ENCODE measurements at regions not wholly inside any gene's neighbourhood (a gene's known extent, or its start where the extent isn't known, plus 50 kb on each side); places are given as distances from the start of the nearest gene placed in this dataset.
"Not testable (repeated sequence)": the region's sequence is repeated elsewhere in the genome, so short reads cannot be mapped to it uniquely, and the experiment has no call there.

- no peak for DNase-seq (ENCODE audit: low read depth)
These were observed 280.9 kb downstream of the RAP2B start for GRCh38 chr3:153442799-153443487.

- DNase-seq (ENCODE audit: low read depth): no peak
These were observed 281.9 kb downstream of the RAP2B start for GRCh38 chr3:153443961-153444360.

GRCh38 chr3:153445817-153446216 is 283.8 kb downstream of the RAP2B start:
- DNase-seq (ENCODE audit: low read depth): no peak

GRCh38 chr3:153448151-153448829 is 286.3 kb downstream of the RAP2B start:
- no peak for DNase-seq (ENCODE audit: low read depth)

GRCh38 chr3:153456833-153457545 is 295.0 kb downstream of the RAP2B start:
- no peak for DNase-seq (ENCODE audit: low read depth)

- DNase-seq (ENCODE audit: low read depth): no peak
These were observed 296.9 kb downstream of the RAP2B start for GRCh38 chr3:153458881-153459280.

- no peak for DNase-seq (ENCODE audit: low read depth)
These were observed 300.5 kb downstream of the RAP2B start for GRCh38 chr3:153462545-153462944.

GRCh38 chr3:153463895-153464294 is 301.9 kb downstream of the RAP2B start:
- no peak for DNase-seq (ENCODE audit: low read depth)

GRCh38 chr3:153469162-153469561 is 307.1 kb downstream of the RAP2B start:
- no peak for DNase-seq (ENCODE audit: low read depth)

- DNase-seq (ENCODE audit: low read depth): no peak
These were observed 322.8 kb downstream of the RAP2B start for GRCh38 chr3:153484842-153485241.

GRCh38 chr3:153495422-153495821 is 333.4 kb downstream of the RAP2B start:
- no peak for DNase-seq (ENCODE audit: low read depth)

GRCh38 chr3:153502682-153503081 is 340.7 kb downstream of the RAP2B start:
- DNase-seq (ENCODE audit: low read depth): no peak

GRCh38 chr3:153503873-153504272 is 341.8 kb downstream of the RAP2B start:
- no peak for DNase-seq (ENCODE audit: low read depth)

- not testable (repeated sequence) for DNase-seq (ENCODE audit: low read depth)
These were observed 344.2 kb downstream of the RAP2B start for GRCh38 chr3:153506205-153506604.

GRCh38 chr3:153506686-153507085 is 344.7 kb downstream of the RAP2B start:
- not testable (repeated sequence) for DNase-seq (ENCODE audit: low read depth)

- DNase-seq (ENCODE audit: low read depth): no peak
These were observed 351.2 kb downstream of the RAP2B start for GRCh38 chr3:153513236-153513635.

- DNase-seq (ENCODE audit: low read depth): no peak
These were observed 366.4 kb downstream of the RAP2B start for GRCh38 chr3:153528473-153528872.

- no peak for DNase-seq (ENCODE audit: low read depth)
These were observed 377.2 kb downstream of the RAP2B start for GRCh38 chr3:153539263-153539662.

GRCh38 chr3:153545471-153545870 is 383.4 kb downstream of the RAP2B start:
- DNase-seq (ENCODE audit: low read depth): no peak

- no peak for DNase-seq (ENCODE audit: low read depth)
These were observed 385.9 kb downstream of the RAP2B start for GRCh38 chr3:153547970-153548369.

GRCh38 chr3:153549686-153550085 is 387.7 kb downstream of the RAP2B start:
- not testable (repeated sequence) for DNase-seq (ENCODE audit: low read depth)

GRCh38 chr3:153551536-153552285 is 389.7 kb downstream of the RAP2B start:
- no peak for DNase-seq (ENCODE audit: low read depth)

All from HS-27A (cell line).